ENCODE measurements at regions not wholly inside any gene's neighbourhood (a gene's known extent, or its start where the extent isn't known, plus 50 kb on each side); places are given as distances from the start of the nearest gene placed in this dataset.

- 0 out of 2 replicates have a peak, but pooled peaks have one; percentile 40 for TF ChIP-seq USF2 (CRISPR knock-in tag; IDR thresholded peaks at IDR 0.05)
Measured at GRCh38 chr5:157994906-157995519, 136.1 kb upstream of the CLINT1 start (continued).

- ATAC-seq, result no peak
- H3K27me3 Mint-ChIP-seq (ENCODE audit: low read depth), result no peaks in the 10 kb centered on the region; the same call in 1 of the 2 replicates
- ChIA-PET CTCF (interaction anchor here (0.5 to 2.0 kb wide), 42 partner anchors 10 to 433 kb away, joined by 3 to 36 read pairs (median 4); partner anchors contain the start of genes CLINT1 and LSM11), POLR2A (no interaction called here)
- TF ChIP-seq OVOL2 (CRISPR knock-in tag; IDR thresholded peaks at IDR 0.05; ENCODE audit: borderline replicate concordance) (no peak), SMAD4 (CRISPR knock-in tag; IDR thresholded peaks at IDR 0.05) (no peak), ZBTB21 (CRISPR knock-in tag; IDR thresholded peaks at IDR 0.05; ENCODE audit: borderline replicate concordance) (no peak), KAT7 (CRISPR knock-in tag; IDR thresholded peaks at IDR 0.05; ENCODE audit: borderline replicate concordance) (no peak), ZNF138 (CRISPR knock-in tag; conservative IDR thresholded peaks at IDR 0.05) (no peak), ZNF512 (CRISPR knock-in tag; IDR thresholded peaks at IDR 0.05; ENCODE audit: borderline replicate concordance) (no peak), CREB1 (CRISPR knock-in tag; IDR thresholded peaks at IDR 0.05) (no peak), GTF2I (CRISPR knock-in tag; conservative IDR thresholded peaks at IDR 0.05) (no peak)
- H3K4me3 Mint-ChIP-seq, result no peak overlapping the region
- peaks cover 8% of the 10 kb centered on the region for H3K4me1 Mint-ChIP-seq
- no peaks in the 10 kb centered on the region for H3K36me3 Mint-ChIP-seq
- DNase-seq (ENCODE audit: low spot score), result no peak
- H3K9me3 Mint-ChIP-seq, result peaks cover 3% of the 10 kb centered on the region; the same call in 1 of the 2 replicates
- H3K27ac Mint-ChIP-seq, result no peak overlapping the region
Measured at GRCh38 chr5:157993986-157994691, 135.2 kb upstream of the CLINT1 start.

- ATAC-seq (no peak), DNase-seq (ENCODE audit: low spot score) (no peak)
- Mint-ChIP-seq H3K4me3 (no peak overlapping the region), H3K27me3 (ENCODE audit: low read depth) (no peaks in the 10 kb centered on the region; the same call in 1 of the 2 replicates), H3K27ac (no peak overlapping the region), H3K9me3 (peaks cover 3% of the 10 kb centered on the region; the same call in 1 of the 2 replicates), H3K4me1 (peaks cover 8% of the 10 kb centered on the region), H3K36me3 (no peaks in the 10 kb centered on the region)
- ChIA-PET CTCF (interaction anchor here (1.0 to 2.0 kb wide), 3 partner anchors 42 to 138 kb away, joined by 3 to 7 read pairs (median 5); no protein-coding TSS in a partner anchor), POLR2A (no interaction called here)
- TF ChIP-seq ZSCAN18 (CRISPR knock-in tag; IDR thresholded peaks at IDR 0.05), result no peak
- no peak for TF ChIP-seq NFE2L1 (CRISPR knock-in tag; IDR thresholded peaks at IDR 0.05)
- no peak for TF ChIP-seq AR (CRISPR knock-in tag; IDR thresholded peaks at IDR 0.05)
- TF ChIP-seq ZNF138 (CRISPR knock-in tag; conservative IDR thresholded peaks at IDR 0.05), result no peak
- no peak for TF ChIP-seq AFF4 (CRISPR knock-in tag; IDR thresholded peaks at IDR 0.05; ENCODE audit: borderline replicate concordance)
- TF ChIP-seq ATF3 (CRISPR knock-in tag; conservative IDR thresholded peaks at IDR 0.05), result no peak
- TF ChIP-seq MLX (CRISPR knock-in tag; IDR thresholded peaks at IDR 0.05), result no peak
- no peak for TF ChIP-seq CREB1 (CRISPR knock-in tag; IDR thresholded peaks at IDR 0.05)
Measured at GRCh38 chr5:157993201-157993600, 134.3 kb upstream of the CLINT1 start.

All from WTC11 (cell line).